ENCODE measurements at regions not wholly inside any gene's neighbourhood (a gene's known extent, or its start where the extent isn't known, plus 50 kb on each side); places are given as distances from the start of the nearest gene placed in this dataset.

- no peak for DNase-seq (ENCODE audit: low spot score)
- Histone ChIP-seq H3K27ac (no peak overlapping the region), H3K4me3 (no peak overlapping the region)
- no peak for TF ChIP-seq CTCF (IDR thresholded peaks at IDR 0.05)
These were observed 168.3 kb upstream of the HS3ST1 start for GRCh38 chr4:11596989-11597388.

GRCh38 chr4:11593576-11594116, 165.0 kb upstream of the HS3ST1 start:
- H3K27ac ChIP-seq: no peak overlapping the region
- no peak for TF ChIP-seq CTCF (IDR thresholded peaks at IDR 0.05)
- DNase-seq (ENCODE audit: low spot score): no peak

GRCh38 chr4:11592276-11592675, 163.6 kb upstream of the HS3ST1 start:
- DNase-seq (ENCODE audit: low spot score): no peak
- H3K27ac ChIP-seq: no peak overlapping the region

More at GRCh38 chr4:11593576-11594116, 165.0 kb upstream of the HS3ST1 start:
- H3K4me3 ChIP-seq: no peak overlapping the region

GRCh38 chr4:11590132-11590531, 161.4 kb upstream of the HS3ST1 start:
- no peak overlapping the region for H3K27ac ChIP-seq
- TF ChIP-seq CTCF (IDR thresholded peaks at IDR 0.05): no peak
- no peak for DNase-seq (ENCODE audit: low spot score)
- H3K4me3 ChIP-seq: no peak overlapping the region

More at GRCh38 chr4:11592276-11592675, 163.6 kb upstream of the HS3ST1 start:
- TF ChIP-seq CTCF (IDR thresholded peaks at IDR 0.05): no peak
- H3K4me3 ChIP-seq: no peak overlapping the region

- Histone ChIP-seq H3K27ac (no peak overlapping the region), H3K4me3 (no peak overlapping the region)
- no peak for DNase-seq (ENCODE audit: low spot score)
- no peak for TF ChIP-seq CTCF (IDR thresholded peaks at IDR 0.05)
These were observed 161.0 kb upstream of the HS3ST1 start for GRCh38 chr4:11589676-11590075.

- no peak overlapping the region for H3K4me3 ChIP-seq
- DNase-seq (ENCODE audit: low spot score): no peak
- H3K27ac ChIP-seq: no peak overlapping the region
- TF ChIP-seq CTCF (IDR thresholded peaks at IDR 0.05): no peak
These were observed 159.1 kb upstream of the HS3ST1 start for GRCh38 chr4:11587797-11588196.

- H3K4me3 ChIP-seq: no peak overlapping the region
- no peak overlapping the region for H3K27ac ChIP-seq
- no peak for DNase-seq (ENCODE audit: low spot score)
- TF ChIP-seq CTCF (IDR thresholded peaks at IDR 0.05): no peak
These were observed 156.8 kb upstream of the HS3ST1 start for GRCh38 chr4:11585506-11585905.
